Suprapubic skin (tissue), 4 donors: ENCODE measurements at regions not wholly inside any gene's neighbourhood (a gene's known extent, or its start where the extent isn't known, plus 50 kb on each side); places are given as distances from the start of the nearest gene placed in this dataset.

Experiments used
- POLR2A ChIP-seq, 2 donors: fragments of 450-650 bp; IDR thresholded peaks; one replicate each; pipeline ENCODE4 v1.6.1; 2017; ENCODE audit warnings: antibody characterized with exemption in 2 of 2, mild to moderate bottlenecking in 2 of 2, moderate library complexity in 2 of 2
- POLR2AphosphoS5 ChIP-seq, 3 donors: sonication (generic); formaldehyde crosslinking; IDR thresholded peaks; one replicate each; pipeline ENCODE4 v1.6.1; 2017; ENCODE audit warnings: antibody characterized with exemption in 3 of 3

DNA sequence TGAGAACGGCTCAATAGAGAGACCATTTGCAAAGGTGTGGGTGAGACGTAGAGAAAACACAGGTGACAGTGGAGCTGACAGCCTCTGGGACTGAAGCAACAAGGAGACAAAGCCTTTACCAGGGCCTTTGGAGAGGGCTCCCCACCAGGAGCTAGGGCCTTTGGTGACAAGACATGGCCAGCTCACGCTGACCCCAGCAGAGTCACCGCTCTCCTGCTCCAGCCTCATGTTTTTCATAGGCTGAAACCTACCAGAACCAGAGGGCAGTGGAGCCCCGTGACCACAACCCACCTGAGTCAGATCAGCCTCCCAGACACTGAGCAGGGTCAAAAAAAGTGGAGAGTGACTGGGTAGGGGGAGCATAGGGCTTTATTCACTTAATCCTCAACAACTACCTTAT is 214.7 kb downstream of the SHQ1 start:
- TF ChIP-seq POLR2AphosphoS5 (IDR thresholded peaks at IDR 0.05) (no peak), POLR2A (IDR thresholded peaks at IDR 0.05) (no peak)
